MM.1S (cell line): ENCODE measurements at regions not wholly inside any gene's neighbourhood (a gene's known extent, or its start where the extent isn't known, plus 50 kb on each side); places are given as distances from the start of the nearest gene placed in this dataset.
A peak's percentile ranks its signal among the peaks of the same experiment; 100 is the strongest.

Source experiments
- DNase-seq: peaks from one replicate; pipeline ENCODE4 v3.0.0-alpha.2; 2015
- H2AFZ ChIP-seq: fragments of 300-600 bp; sonication (generic); 2 replicates; pipeline ENCODE4 v1.6.0; 2016; ENCODE audit warnings: antibody characterized with exemption, low read length
- H3F3A ChIP-seq: fragments of 300-600 bp; sonication (generic); 2 replicates; pipeline ENCODE4 v1.6.1; 2016; ENCODE audit warnings: mild to moderate bottlenecking, antibody characterized with exemption, low read length, moderate library complexity, mixed read lengths; ENCODE audit not compliant: insufficient read depth
- H3K27ac ChIP-seq: fragments of 300-600 bp; sonication (generic); 2 replicates; pipeline ENCODE4 v1.5.1; 2016; ENCODE audit warnings: mild to moderate bottlenecking, low read length
- H3K27me3 ChIP-seq: fragments of 300-600 bp; sonication (generic); replicated peaks from 2 replicates; pipeline ENCODE4 v1.6.0; 2016; ENCODE audit warnings: low read length; ENCODE audit not compliant: insufficient read depth
- H3K36me3 ChIP-seq: fragments of 300-600 bp; sonication (generic); replicated peaks from 2 replicates; pipeline ENCODE4 v1.6.1; 2016; ENCODE audit warnings: mild to moderate bottlenecking, low read length, mixed read lengths; ENCODE audit not compliant: insufficient read depth
- H3K4me1 ChIP-seq: fragments of 300-600 bp; sonication (generic); 2 replicates; pipeline ENCODE4 v1.6.1; 2016; ENCODE audit warnings: low read length, mixed read lengths
- H3K4me2 ChIP-seq: fragments of 300-600 bp; sonication (generic); 2 replicates; pipeline ENCODE4 v1.6.0; 2016; ENCODE audit warnings: low read depth, low read length
- H3K4me3 ChIP-seq: fragments of 300-600 bp; sonication (generic); 2 replicates; pipeline ENCODE4 v1.5.1; 2016; ENCODE audit warnings: low read length, mixed read lengths
- H3K79me2 ChIP-seq: fragments of 300-600 bp; sonication (generic); 2 replicates; pipeline ENCODE4 v1.6.1; 2016; ENCODE audit warnings: mixed run types, low read length, mixed read lengths
- H3K9ac ChIP-seq: fragments of 300-600 bp; sonication (generic); 2 replicates; pipeline ENCODE4 v1.6.1; 2016; ENCODE audit warnings: low read length, mixed read lengths
- H3K9me2 ChIP-seq: fragments of 300-600 bp; sonication (generic); replicated peaks from 2 replicates; pipeline ENCODE4 v1.6.1; 2016; ENCODE audit warnings: mild to moderate bottlenecking, low read length, mixed read lengths; ENCODE audit not compliant: insufficient read depth
- H3K9me3 ChIP-seq: fragments of 300-600 bp; sonication (generic); replicated peaks from 2 replicates; pipeline ENCODE4 v1.6.1; 2016; ENCODE audit warnings: mild to moderate bottlenecking, low read length, mixed read lengths; ENCODE audit not compliant: insufficient read depth
- H4K20me1 ChIP-seq: fragments of 300-600 bp; sonication (generic); 2 replicates; pipeline ENCODE4 v1.6.1; 2016; ENCODE audit warnings: mild to moderate bottlenecking, low read length, moderate library complexity, mixed read lengths; ENCODE audit not compliant: insufficient read depth
- CTCF ChIP-seq: fragments of 300-600 bp; sonication (generic); IDR thresholded peaks from 2 replicates; pipeline ENCODE4 v1.5.1; 2016; ENCODE audit warnings: antibody characterized with exemption, low read length, mixed read lengths
- EZH2 ChIP-seq: fragments of 300-600 bp; sonication (generic); optimal IDR thresholded peaks from 2 replicates; pipeline ENCODE3; 2017; ENCODE audit warnings: low read depth, mild to moderate bottlenecking, antibody characterized with exemption, low read length, mixed read lengths
- EZH2phosphoT487 ChIP-seq: fragments of 300-600 bp; sonication (generic); IDR thresholded peaks from 2 replicates; pipeline ENCODE4 v1.6.1; 2018; ENCODE audit warnings: antibody characterized with exemption, low read length

- Histone ChIP-seq H2AFZ (no peak overlapping the region), H3K9me3 (no peaks in the 10 kb centered on the region), H4K20me1 (no peaks in the 10 kb centered on the region), H3F3A (no peaks in the 10 kb centered on the region), H3K27ac (no peak overlapping the region), H3K4me1 (no peaks in the 10 kb centered on the region), H3K79me2 (no peaks in the 10 kb centered on the region), H3K9ac (no peak overlapping the region), H3K4me3 (no peak overlapping the region), H3K36me3 (no peaks in the 10 kb centered on the region), H3K4me2 (no peak overlapping the region), H3K27me3 (no peaks in the 10 kb centered on the region), H3K9me2 (no peaks in the 10 kb centered on the region)
- no peak for DNase-seq
- TF ChIP-seq EZH2 (no peak), CTCF (no peak), EZH2phosphoT487 (no peak)
Observed at GRCh38 chrX:5390376-5390775, 838.3 kb downstream of the NLGN4X start.

GRCh38 chrX:5388087-5388486 is 840.6 kb downstream of the NLGN4X start:
- Histone ChIP-seq H3K9me3 (no peaks in the 10 kb centered on the region), H3K27me3 (no peaks in the 10 kb centered on the region), H3K27ac (no peak overlapping the region), H2AFZ (no peak overlapping the region), H3K4me2 (no peak overlapping the region), H3K9me2 (no peaks in the 10 kb centered on the region), H4K20me1 (no peaks in the 10 kb centered on the region), H3K9ac (no peak overlapping the region), H3K4me1 (no peaks in the 10 kb centered on the region), H3K36me3 (no peaks in the 10 kb centered on the region), H3F3A (no peaks in the 10 kb centered on the region), H3K4me3 (no peak overlapping the region), H3K79me2 (no peaks in the 10 kb centered on the region)
- TF ChIP-seq EZH2 (no peak), CTCF (no peak), EZH2phosphoT487 (no peak)
- peak; percentile 16 for DNase-seq

GRCh38 chrX:5380426-5380825 is 848.2 kb downstream of the NLGN4X start:
- no peaks in the 10 kb centered on the region for H3K9me2 ChIP-seq
- H3K4me3 ChIP-seq = no peak overlapping the region
- DNase-seq = no peak
- no peaks in the 10 kb centered on the region for H4K20me1 ChIP-seq
- no peak overlapping the region for H3K4me2 ChIP-seq
- H3K27me3 ChIP-seq = no peaks in the 10 kb centered on the region
- no peaks in the 10 kb centered on the region for H3K36me3 ChIP-seq
- H3F3A ChIP-seq = no peaks in the 10 kb centered on the region
- no peak overlapping the region for H2AFZ ChIP-seq
- H3K79me2 ChIP-seq = no peaks in the 10 kb centered on the region
- H3K27ac ChIP-seq = no peak overlapping the region
- no peaks in the 10 kb centered on the region for H3K9me3 ChIP-seq
- TF ChIP-seq EZH2phosphoT487 = no peak
- TF ChIP-seq EZH2 = no peak
- TF ChIP-seq CTCF = no peak
- H3K9ac ChIP-seq = no peak overlapping the region
- no peaks in the 10 kb centered on the region for H3K4me1 ChIP-seq
